LNCAP (cell line): ENCODE measurements at regions not wholly inside any gene's neighbourhood (a gene's known extent, or its start where the extent isn't known, plus 50 kb on each side); places are given as distances from the start of the nearest gene placed in this dataset.

Source experiments
- CTCF ChIP-seq: fragments of 450-650 bp; IDR thresholded peaks from 2 replicates; pipeline ENCODE4 v1.5.1; 2017; ENCODE audit warnings: mild to moderate bottlenecking

GRCh38 chr6:105578179-105578707 is 175.4 kb upstream of the PREP start:
- TF ChIP-seq CTCF, result no peak

GRCh38 chr6:105573556-105573955 is 170.7 kb upstream of the PREP start:
- TF ChIP-seq CTCF, result no peak

- no peak for TF ChIP-seq CTCF
These were observed 170.3 kb upstream of the PREP start for GRCh38 chr6:105573138-105573537.

- no peak for TF ChIP-seq CTCF
These were observed 167.5 kb upstream of the PREP start for GRCh38 chr6:105570416-105570815.

GRCh38 chr6:105569706-105570105 is 166.8 kb upstream of the PREP start:
- no peak for TF ChIP-seq CTCF

- no peak for TF ChIP-seq CTCF
These were observed 165.9 kb upstream of the PREP start for GRCh38 chr6:105568751-105569150.

- TF ChIP-seq CTCF, result no peak
These were observed 165.3 kb upstream of the PREP start for GRCh38 chr6:105568142-105568541.

- TF ChIP-seq CTCF, result no peak
These were observed 164.3 kb upstream of the PREP start for GRCh38 chr6:105567140-105567539.
